Tibial nerve (tissue), 4 donors: ENCODE measurements at regions not wholly inside any gene's neighbourhood (a gene's known extent, or its start where the extent isn't known, plus 50 kb on each side); places are given as distances from the start of the nearest gene placed in this dataset.

ENCODE experiments used
- DNase-seq, 2 donors: peaks; one replicate each; pipeline ENCODE4 v3.0.0-alpha.2; 2019; ENCODE audit warnings: low spot score in 2 of 2
- H3K27ac ChIP-seq, 4 donors: fragments of 200-600 bp; sonication (generic) in 3 of 4; one replicate each; pipeline ENCODE4 v1.5.1; 2017 to 2019; ENCODE audit warnings: mild to moderate bottlenecking in 1 of 4
- H3K27me3 ChIP-seq, 2 donors: fragments of 200-600 bp; sonication (generic) in 1 of 2; one replicate each; pipeline versions ENCODE4 v1.5.1 to v1.6.0; 2017 to 2019
- H3K36me3 ChIP-seq, 3 donors: fragments of 200-600 bp; sonication (generic); one replicate each; pipeline ENCODE4 v1.5.1; 2018 to 2019
- H3K4me1 ChIP-seq, 4 donors: fragments of 200-600 bp; sonication (generic) in 3 of 4; one replicate each; pipeline ENCODE4 v1.5.1; 2017 to 2019
- H3K4me3 ChIP-seq, 4 donors: fragments of 200-600 bp; sonication (generic) in 3 of 4; one replicate each; pipeline ENCODE4 v1.5.1; 2017 to 2019; ENCODE audit warnings: mild to moderate bottlenecking in 1 of 4, moderate library complexity in 1 of 4
- H3K9me3 ChIP-seq, 4 donors: fragments of 200-600 bp; sonication (generic) in 3 of 4; one replicate each; pipeline ENCODE4 v1.5.1; 2017 to 2019
- EP300 ChIP-seq, 2 donors: sonication (generic); formaldehyde crosslinking; IDR thresholded peaks; one replicate each; pipeline ENCODE4 v1.6.1; 2017; ENCODE audit warnings: antibody characterized with exemption in 2 of 2, mild to moderate bottlenecking in 1 of 2
- POLR2A ChIP-seq, 2 donors: fragments of 450-650 bp; IDR thresholded peaks; one replicate each; pipeline ENCODE4 v1.6.1; 2017; ENCODE audit warnings: antibody characterized with exemption in 2 of 2, mild to moderate bottlenecking in 2 of 2, moderate library complexity in 2 of 2
- WGBS, 2 donors: methylation state at CpG; one replicate each; pipeline ENCODE4 v1.1.5; 2018; 5-methylcytosine and 5-hydroxymethylcytosine counted together
- TF ChIP-seq, protein P1 (sequence below), 5 experiments: fragments of 200-600 bp in 3 of 5; fragments of 450-650 bp in 2 of 5; sonication (generic) in 3 of 5; IDR thresholded peaks; one replicate each; pipeline ENCODE4 v1.5.1; 2016 to 2019; ENCODE audit warnings: antibody characterized with exemption in 5 of 5, mild to moderate bottlenecking in 3 of 5, moderate library complexity in 2 of 5

DNA sequence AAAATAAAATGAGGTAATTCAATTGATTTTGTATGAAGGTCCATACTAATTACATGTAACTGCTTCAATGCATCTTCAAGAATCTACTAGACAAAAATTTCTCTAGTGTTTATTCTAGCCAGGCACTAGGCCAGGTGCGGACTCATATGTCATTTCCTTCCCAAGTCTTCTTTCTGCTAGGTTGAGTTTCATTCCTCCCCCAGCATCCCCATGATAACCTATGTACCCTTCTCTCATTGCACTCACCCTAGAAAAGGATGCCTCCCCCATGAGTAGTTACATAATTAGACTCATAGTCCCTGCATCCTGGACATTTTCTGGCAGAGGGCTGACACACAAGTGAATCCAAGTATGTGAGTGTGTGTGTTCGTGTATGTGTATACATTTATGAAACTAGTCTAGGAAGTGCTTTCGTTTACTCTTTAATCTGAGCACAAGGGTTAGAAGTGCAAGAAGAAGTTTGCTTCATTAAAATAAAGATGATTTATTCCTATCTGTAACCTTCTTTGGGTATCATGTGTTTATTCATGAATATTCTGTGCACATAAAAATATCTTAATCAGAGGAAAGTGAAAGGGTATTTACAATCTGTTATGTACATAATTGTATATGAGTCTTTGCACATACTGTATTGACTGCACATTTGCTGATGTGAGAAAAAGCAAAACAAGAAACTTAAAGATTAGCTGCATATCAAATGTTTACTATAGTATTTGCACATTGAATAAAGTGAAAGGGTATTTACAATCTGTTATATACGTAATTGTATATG, 585.6 kb upstream of the ZNF717 start:
- TF ChIP-seq, protein P1, sequence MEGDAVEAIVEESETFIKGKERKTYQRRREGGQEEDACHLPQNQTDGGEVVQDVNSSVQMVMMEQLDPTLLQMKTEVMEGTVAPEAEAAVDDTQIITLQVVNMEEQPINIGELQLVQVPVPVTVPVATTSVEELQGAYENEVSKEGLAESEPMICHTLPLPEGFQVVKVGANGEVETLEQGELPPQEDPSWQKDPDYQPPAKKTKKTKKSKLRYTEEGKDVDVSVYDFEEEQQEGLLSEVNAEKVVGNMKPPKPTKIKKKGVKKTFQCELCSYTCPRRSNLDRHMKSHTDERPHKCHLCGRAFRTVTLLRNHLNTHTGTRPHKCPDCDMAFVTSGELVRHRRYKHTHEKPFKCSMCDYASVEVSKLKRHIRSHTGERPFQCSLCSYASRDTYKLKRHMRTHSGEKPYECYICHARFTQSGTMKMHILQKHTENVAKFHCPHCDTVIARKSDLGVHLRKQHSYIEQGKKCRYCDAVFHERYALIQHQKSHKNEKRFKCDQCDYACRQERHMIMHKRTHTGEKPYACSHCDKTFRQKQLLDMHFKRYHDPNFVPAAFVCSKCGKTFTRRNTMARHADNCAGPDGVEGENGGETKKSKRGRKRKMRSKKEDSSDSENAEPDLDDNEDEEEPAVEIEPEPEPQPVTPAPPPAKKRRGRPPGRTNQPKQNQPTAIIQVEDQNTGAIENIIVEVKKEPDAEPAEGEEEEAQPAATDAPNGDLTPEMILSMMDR (IDR thresholded peaks at IDR 0.05), result no peak
- TF ChIP-seq EP300 (IDR thresholded peaks at IDR 0.05), result no peak
- no peak for TF ChIP-seq POLR2A (IDR thresholded peaks at IDR 0.05)
- DNase-seq, result no peak
- no peak overlapping the region for H3K27ac ChIP-seq
- H3K4me3 ChIP-seq, result no peak overlapping the region
- H3K27me3 ChIP-seq, result no peaks in the 10 kb centered on the region
- H3K4me1 ChIP-seq, result no peaks in the 10 kb centered on the region
- 84 to 89% methylated on average over 4 of the region's 4 CpGs for WGBS, 2 donors
- peaks cover 0 to 2% (median 0%) of the 10 kb centered on the region in 4 donors for H3K9me3 ChIP-seq
- H3K36me3 ChIP-seq, result no peaks in the 10 kb centered on the region

DNA sequence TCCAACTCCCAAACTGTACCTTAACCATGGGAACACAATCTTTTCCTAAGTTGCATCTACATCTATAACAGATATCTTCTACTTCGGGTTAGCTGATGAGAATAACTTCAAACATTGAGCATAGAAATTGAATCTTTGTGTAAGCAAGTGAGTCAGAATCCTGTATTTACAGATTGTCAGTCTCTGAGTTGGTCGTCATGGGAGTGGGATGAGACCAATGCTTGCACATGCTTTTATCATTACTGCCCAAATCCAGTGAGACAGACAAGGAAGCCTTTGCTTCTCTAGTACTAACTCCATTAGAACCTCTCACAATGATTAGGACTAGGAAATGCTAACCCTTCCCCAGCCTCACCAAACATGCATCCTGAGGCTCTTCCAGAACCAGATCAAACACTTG, 587.1 kb upstream of the ZNF717 start:
- H3K9me3 ChIP-seq, result peaks cover 0 to under 1% (median 0%) of the 10 kb centered on the region in 4 donors
- H3K4me1 ChIP-seq, result no peaks in the 10 kb centered on the region
- no peak for DNase-seq
- WGBS, 2 donors, result 86 to 87% methylated on average over 2 of the region's 2 CpGs
- H3K4me3 ChIP-seq, result no peak overlapping the region
- no peak for TF ChIP-seq POLR2A (IDR thresholded peaks at IDR 0.05)
- TF ChIP-seq, protein P1 (IDR thresholded peaks at IDR 0.05), result no peak
- TF ChIP-seq EP300 (IDR thresholded peaks at IDR 0.05), result no peak
- H3K27me3 ChIP-seq, result no peaks in the 10 kb centered on the region
- H3K36me3 ChIP-seq, result no peaks in the 10 kb centered on the region
- H3K27ac ChIP-seq, result no peak overlapping the region

DNA sequence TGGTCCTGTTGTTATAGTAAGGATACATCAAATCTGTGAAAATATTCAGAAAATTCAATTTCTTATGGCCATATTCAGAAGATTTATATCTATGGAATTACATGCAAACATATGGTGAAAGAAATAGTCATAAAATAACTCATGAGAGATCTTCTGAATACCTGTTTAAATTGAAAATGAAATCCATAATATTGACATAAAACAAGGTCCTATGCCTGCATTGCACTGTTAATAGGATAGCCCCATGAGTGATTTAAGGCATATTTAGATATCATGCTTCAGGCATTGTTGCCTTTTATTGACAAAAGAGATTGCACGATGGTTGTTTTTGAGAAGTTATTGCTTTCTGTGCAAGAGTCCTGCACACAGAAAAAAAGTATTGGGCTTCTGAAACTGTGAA, 591.7 kb upstream of the ZNF717 start:
- Histone ChIP-seq H3K4me3 (no peak overlapping the region), H3K36me3 (no peaks in the 10 kb centered on the region), H3K4me1 (no peaks in the 10 kb centered on the region), H3K27ac (no peak overlapping the region), H3K27me3 (no peaks in the 10 kb centered on the region), H3K9me3 (no peaks in the 10 kb centered on the region)
- WGBS, 2 donors, result 76 to 90% methylated on average over 1 of the region's 1 CpG
- no peak for TF ChIP-seq EP300 (IDR thresholded peaks at IDR 0.05)
- TF ChIP-seq, protein P1 (IDR thresholded peaks at IDR 0.05), result no peak
- TF ChIP-seq POLR2A (IDR thresholded peaks at IDR 0.05), result no peak
- no peak for DNase-seq

DNA sequence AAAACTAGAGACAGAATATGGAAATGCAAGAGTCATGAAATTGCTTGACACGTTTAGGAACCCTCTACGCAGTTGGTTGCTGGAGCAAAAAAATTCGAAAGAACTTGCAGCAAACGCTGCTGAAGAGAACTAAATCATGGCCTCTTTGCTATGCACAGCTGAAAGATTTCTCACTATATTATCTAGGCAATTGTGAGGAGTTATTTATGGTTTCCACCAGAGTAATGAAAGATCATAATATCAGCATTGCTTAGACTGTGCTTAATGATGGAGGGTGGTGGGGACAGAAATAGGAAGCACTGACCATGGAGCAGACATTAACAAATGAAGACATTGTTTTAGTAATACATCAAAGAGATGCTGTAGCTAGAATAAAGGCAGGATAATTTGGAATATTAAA, 593.4 kb upstream of the ZNF717 start:
- Histone ChIP-seq H3K27me3 (no peaks in the 10 kb centered on the region), H3K4me3 (no peak overlapping the region), H3K27ac (no peak overlapping the region), H3K9me3 (no peaks in the 10 kb centered on the region), H3K36me3 (no peaks in the 10 kb centered on the region), H3K4me1 (no peaks in the 10 kb centered on the region)
- no peak for DNase-seq
- WGBS, 2 donors, result 75 to 77% methylated on average over 4 of the region's 4 CpGs
- TF ChIP-seq, protein P1 (IDR thresholded peaks at IDR 0.05), result no peak

DNA sequence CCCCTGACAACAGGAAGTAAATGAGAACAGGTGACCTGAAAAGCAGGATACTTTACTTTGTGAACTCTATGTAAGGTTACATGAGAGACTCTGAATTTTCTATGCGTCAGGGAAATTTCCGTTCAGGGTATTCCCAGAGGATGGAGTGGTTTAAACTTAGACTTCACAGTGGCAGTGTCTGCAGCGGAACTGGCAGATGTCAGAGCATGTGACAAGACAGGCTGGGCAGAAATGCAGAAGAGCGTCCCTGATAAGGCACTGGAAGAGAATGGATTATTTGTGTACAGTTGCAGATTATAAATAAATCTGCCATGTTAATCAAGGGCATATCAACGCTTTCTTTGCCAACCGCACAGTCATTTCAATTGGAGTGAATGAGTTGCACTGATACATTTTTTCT, 598.4 kb upstream of the ZNF717 start:
- no peaks in the 10 kb centered on the region for H3K27me3 ChIP-seq
- TF ChIP-seq, protein P1 (IDR thresholded peaks at IDR 0.05), result no peak
- H3K27ac ChIP-seq, result no peak overlapping the region
- H3K4me3 ChIP-seq, result no peak overlapping the region
- DNase-seq, result no peak
- WGBS, 2 donors, result 77% methylated on average over 6 of the region's 6 CpGs
- H3K9me3 ChIP-seq, result peaks cover 0 to 7% (median 0%) of the 10 kb centered on the region in 4 donors
- no peaks in the 10 kb centered on the region for H3K36me3 ChIP-seq
- H3K4me1 ChIP-seq, result no peaks in the 10 kb centered on the region
